ENCODE measurements at regions not wholly inside any gene's neighbourhood (a gene's known extent, or its start where the extent isn't known, plus 50 kb on each side); places are given as distances from the start of the nearest gene placed in this dataset.

- intact Hi-C loops (cut with micrococcal nuclease) = no loop called here
Observed at GRCh38 chr1:79293611-79294010, 287.1 kb upstream of the ADGRL4 start.

GRCh38 chr1:79290927-79291474, 284.5 kb upstream of the ADGRL4 start:
- Mint-ChIP-seq H3K9me3 (peaks cover 9% of the 10 kb centered on the region), H3K4me1 (ENCODE audit: low read depth) (no peaks in the 10 kb centered on the region), H3K4me3 (no peak overlapping the region), H3K27me3 (no peaks in the 10 kb centered on the region), H3K36me3 (ENCODE audit: low read depth) (no peaks in the 10 kb centered on the region), H3K27ac (no peak overlapping the region)
- intact Hi-C loops (cut with micrococcal nuclease) = no loop called here

More at GRCh38 chr1:79293611-79294010, 287.1 kb upstream of the ADGRL4 start:
- no peak overlapping the region for H3K4me3 Mint-ChIP-seq
- H3K36me3 Mint-ChIP-seq (ENCODE audit: low read depth) = no peaks in the 10 kb centered on the region
- H3K4me1 Mint-ChIP-seq (ENCODE audit: low read depth) = no peaks in the 10 kb centered on the region
- no peaks in the 10 kb centered on the region for H3K27me3 Mint-ChIP-seq
- H3K27ac Mint-ChIP-seq = no peak overlapping the region
- H3K9me3 Mint-ChIP-seq = peaks cover 9% of the 10 kb centered on the region

GRCh38 chr1:79287982-79288381, 281.5 kb upstream of the ADGRL4 start:
- H3K27ac Mint-ChIP-seq = no peak overlapping the region

GRCh38 chr1:79285667-79286066, 279.1 kb upstream of the ADGRL4 start:
- Mint-ChIP-seq H3K27ac (no peak overlapping the region), H3K9me3 (peaks cover under 1% of the 10 kb centered on the region), H3K4me3 (no peak overlapping the region), H3K4me1 (ENCODE audit: low read depth) (no peaks in the 10 kb centered on the region), H3K27me3 (no peaks in the 10 kb centered on the region), H3K36me3 (ENCODE audit: low read depth) (no peaks in the 10 kb centered on the region)
- intact Hi-C loops (cut with micrococcal nuclease) = no loop called here

More at GRCh38 chr1:79287982-79288381, 281.5 kb upstream of the ADGRL4 start:
- Mint-ChIP-seq H3K4me1 (ENCODE audit: low read depth) (no peaks in the 10 kb centered on the region), H3K9me3 (peaks cover 9% of the 10 kb centered on the region), H3K27me3 (no peaks in the 10 kb centered on the region), H3K36me3 (ENCODE audit: low read depth) (no peaks in the 10 kb centered on the region), H3K4me3 (no peak overlapping the region)
- intact Hi-C loops (cut with micrococcal nuclease) = no loop called here

- H3K4me1 Mint-ChIP-seq (ENCODE audit: low read depth) = no peaks in the 10 kb centered on the region
- no peaks in the 10 kb centered on the region for H3K36me3 Mint-ChIP-seq (ENCODE audit: low read depth)
- H3K27me3 Mint-ChIP-seq = no peaks in the 10 kb centered on the region
- H3K4me3 Mint-ChIP-seq = no peak overlapping the region
- H3K9me3 Mint-ChIP-seq = no peaks in the 10 kb centered on the region
- no peak overlapping the region for H3K27ac Mint-ChIP-seq
- intact Hi-C loops (cut with micrococcal nuclease) = no loop called here
Observed at GRCh38 chr1:79283451-79283850, 276.9 kb upstream of the ADGRL4 start.

- Mint-ChIP-seq H3K36me3 (ENCODE audit: low read depth) (no peaks in the 10 kb centered on the region), H3K27ac (no peak overlapping the region), H3K9me3 (peaks cover 7% of the 10 kb centered on the region), H3K27me3 (no peaks in the 10 kb centered on the region), H3K4me3 (no peak overlapping the region), H3K4me1 (ENCODE audit: low read depth) (no peaks in the 10 kb centered on the region)
- intact Hi-C loops (cut with micrococcal nuclease) = no loop called here
Observed at GRCh38 chr1:79281442-79281841, 274.9 kb upstream of the ADGRL4 start.

GRCh38 chr1:79271759-79272158, 265.2 kb upstream of the ADGRL4 start:
- H3K9me3 Mint-ChIP-seq = peaks cover 57% of the 10 kb centered on the region
- no peak overlapping the region for H3K27ac Mint-ChIP-seq
- no peaks in the 10 kb centered on the region for H3K36me3 Mint-ChIP-seq (ENCODE audit: low read depth)
- intact Hi-C loops (cut with micrococcal nuclease) = no loop called here
- H3K4me1 Mint-ChIP-seq (ENCODE audit: low read depth) = no peaks in the 10 kb centered on the region
- H3K27me3 Mint-ChIP-seq = no peaks in the 10 kb centered on the region
- no peak overlapping the region for H3K4me3 Mint-ChIP-seq

GRCh38 chr1:79264975-79265818, 258.7 kb upstream of the ADGRL4 start:
- Mint-ChIP-seq H3K27me3 (no peaks in the 10 kb centered on the region), H3K27ac (no peak overlapping the region), H3K4me3 (no peak overlapping the region), H3K36me3 (ENCODE audit: low read depth) (no peaks in the 10 kb centered on the region), H3K4me1 (ENCODE audit: low read depth) (no peaks in the 10 kb centered on the region), H3K9me3 (peaks cover 4% of the 10 kb centered on the region)
- intact Hi-C loops (cut with micrococcal nuclease) = no loop called here

- Mint-ChIP-seq H3K27me3 (no peaks in the 10 kb centered on the region), H3K4me3 (no peak overlapping the region), H3K27ac (no peak overlapping the region)
Observed at GRCh38 chr1:79264285-79264684, 257.8 kb upstream of the ADGRL4 start.

GRCh38 chr1:79262745-79263258, 256.3 kb upstream of the ADGRL4 start:
- no peaks in the 10 kb centered on the region for H3K4me1 Mint-ChIP-seq (ENCODE audit: low read depth)
- H3K27me3 Mint-ChIP-seq = no peaks in the 10 kb centered on the region
- H3K9me3 Mint-ChIP-seq = no peaks in the 10 kb centered on the region
- no peaks in the 10 kb centered on the region for H3K36me3 Mint-ChIP-seq (ENCODE audit: low read depth)
- H3K27ac Mint-ChIP-seq = no peak overlapping the region
- H3K4me3 Mint-ChIP-seq = no peak overlapping the region
- intact Hi-C loops (cut with micrococcal nuclease) = no loop called here

More at GRCh38 chr1:79264285-79264684, 257.8 kb upstream of the ADGRL4 start:
- intact Hi-C loops (cut with micrococcal nuclease) = no loop called here
- no peaks in the 10 kb centered on the region for H3K36me3 Mint-ChIP-seq (ENCODE audit: low read depth)
- H3K9me3 Mint-ChIP-seq = no peaks in the 10 kb centered on the region
- no peaks in the 10 kb centered on the region for H3K4me1 Mint-ChIP-seq (ENCODE audit: low read depth)

- no peaks in the 10 kb centered on the region for H3K4me1 Mint-ChIP-seq (ENCODE audit: low read depth)
- no peak overlapping the region for H3K27ac Mint-ChIP-seq
- no peak overlapping the region for H3K4me3 Mint-ChIP-seq
- no peaks in the 10 kb centered on the region for H3K9me3 Mint-ChIP-seq
- H3K36me3 Mint-ChIP-seq (ENCODE audit: low read depth) = no peaks in the 10 kb centered on the region
- H3K27me3 Mint-ChIP-seq = no peaks in the 10 kb centered on the region
- intact Hi-C loops (cut with micrococcal nuclease) = no loop called here
Observed at GRCh38 chr1:79259390-79260336, 253.1 kb upstream of the ADGRL4 start.

- no peaks in the 10 kb centered on the region for H3K4me1 Mint-ChIP-seq (ENCODE audit: low read depth)
- H3K27ac Mint-ChIP-seq = no peak overlapping the region
- H3K4me3 Mint-ChIP-seq = no peak overlapping the region
- H3K36me3 Mint-ChIP-seq (ENCODE audit: low read depth) = no peaks in the 10 kb centered on the region
- H3K9me3 Mint-ChIP-seq = no peaks in the 10 kb centered on the region
- H3K27me3 Mint-ChIP-seq = no peaks in the 10 kb centered on the region
- intact Hi-C loops (cut with micrococcal nuclease) = no loop called here
Observed at GRCh38 chr1:79255421-79255820, 248.9 kb upstream of the ADGRL4 start.

GRCh38 chr1:79252598-79252997, 246.1 kb upstream of the ADGRL4 start:
- H3K4me3 Mint-ChIP-seq = no peak overlapping the region
- no peaks in the 10 kb centered on the region for H3K36me3 Mint-ChIP-seq (ENCODE audit: low read depth)
- intact Hi-C loops (cut with micrococcal nuclease) = no loop called here
- H3K4me1 Mint-ChIP-seq (ENCODE audit: low read depth) = no peaks in the 10 kb centered on the region
- H3K27ac Mint-ChIP-seq = no peak overlapping the region
- H3K27me3 Mint-ChIP-seq = no peaks in the 10 kb centered on the region
- H3K9me3 Mint-ChIP-seq = peaks cover 15% of the 10 kb centered on the region

GRCh38 chr1:79239840-79240239, 233.3 kb upstream of the ADGRL4 start:
- no peaks in the 10 kb centered on the region for H3K27me3 Mint-ChIP-seq
- no peak overlapping the region for H3K27ac Mint-ChIP-seq
- no peaks in the 10 kb centered on the region for H3K4me1 Mint-ChIP-seq (ENCODE audit: low read depth)
- intact Hi-C loops (cut with micrococcal nuclease) = no loop called here
- H3K4me3 Mint-ChIP-seq = no peak overlapping the region
- peaks cover 27% of the 10 kb centered on the region for H3K9me3 Mint-ChIP-seq
- H3K36me3 Mint-ChIP-seq (ENCODE audit: low read depth) = no peaks in the 10 kb centered on the region

Data from dendritic cell treated with granulocyte-macrophage colony-stimulating factor and Interleukin-4, amounts not matched to agents 40 ng/mL and 50 ng/mL, for 4 days (primary cell).